ENCODE measurements at regions not wholly inside any gene's neighbourhood (a gene's known extent, or its start where the extent isn't known, plus 50 kb on each side); places are given as distances from the start of the nearest gene placed in this dataset.
A peak's percentile ranks its signal among the peaks of the same experiment; 100 is the strongest.
"Not testable (repeated sequence)": the region's sequence is repeated elsewhere in the genome, so short reads cannot be mapped to it uniquely, and the experiment has no call there.

DNA sequence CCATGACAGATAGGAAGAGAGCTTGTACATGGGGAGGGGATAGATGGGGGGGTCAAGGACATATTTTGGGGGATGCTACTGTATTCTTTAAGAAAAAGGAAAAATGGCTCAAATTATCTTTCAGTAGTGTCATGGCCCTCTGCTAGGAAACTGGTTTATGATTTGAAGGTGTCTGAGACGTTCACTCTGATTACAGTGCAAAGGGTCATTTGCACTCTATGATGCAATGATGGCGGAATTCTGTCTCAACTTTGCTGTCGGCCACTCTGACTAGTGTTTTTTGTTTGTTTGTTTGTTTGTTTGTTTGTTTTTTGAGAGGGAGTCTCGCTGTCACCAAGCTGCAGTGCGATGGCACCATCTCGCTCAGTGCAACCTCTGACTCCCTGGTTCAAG is 180.0 kb downstream of the SOX4 start:
- Mint-ChIP-seq H3K27me3 (no peaks in the 10 kb centered on the region), H3K27ac (no peak overlapping the region), H3K36me3 (no peaks in the 10 kb centered on the region), H3K4me1 (no peaks in the 10 kb centered on the region), H3K9me3 (peaks cover 0 to under 1% (median 0%) of the 10 kb centered on the region in 7 donors), H3K4me3 (no peak overlapping the region)
- no peak for ATAC-seq (ENCODE audit: low read depth in 2 of 2)
- DNase-seq, result no peak

GRCh38 chr6:21777846-21778245 is 184.3 kb downstream of the SOX4 start:
- Mint-ChIP-seq H3K9me3 (peaks cover 0 to 2% (median 0%) of the 10 kb centered on the region in 7 donors), H3K36me3 (no peaks in the 10 kb centered on the region), H3K4me3 (no peak overlapping the region), H3K4me1 (no peaks in the 10 kb centered on the region), H3K27ac (peak overlapping the region in 1 of 6 donors; percentile 6), H3K27me3 (no peaks in the 10 kb centered on the region)
- ATAC-seq (ENCODE audit: low read depth in 2 of 2) (no peak), DNase-seq (no peak)

DNA sequence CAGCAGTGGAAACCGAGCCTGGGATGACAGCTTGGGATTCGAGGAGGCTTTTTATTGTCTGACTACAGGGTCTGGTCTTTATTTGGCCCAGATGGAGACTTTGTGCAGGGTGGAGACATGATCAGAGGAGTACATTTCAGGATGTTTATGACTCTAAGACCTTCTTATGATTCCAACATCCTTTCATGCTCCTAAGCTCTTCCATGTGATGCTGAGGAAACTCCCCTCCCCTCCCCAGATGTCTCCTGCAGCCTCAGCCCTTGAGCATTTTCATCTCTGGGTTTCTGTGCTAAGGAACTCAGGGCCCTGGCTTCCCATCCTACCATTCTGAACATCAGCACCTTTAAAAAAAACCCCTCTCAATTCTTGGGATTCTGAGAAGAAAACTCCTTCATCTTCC is 186.6 kb downstream of the SOX4 start:
- ATAC-seq (ENCODE audit: low read depth in 2 of 2) (no peak), DNase-seq (no peak)
- Mint-ChIP-seq H3K4me1 (no peaks in the 10 kb centered on the region), H3K27ac (peak overlapping the region in 1 of 6 donors; percentile 47), H3K4me3 (no peak overlapping the region), H3K9me3 (peaks cover 0 to 2% (median 0%) of the 10 kb centered on the region in 7 donors), H3K36me3 (no peaks in the 10 kb centered on the region), H3K27me3 (no peaks in the 10 kb centered on the region)

GRCh38 chr6:21780679-21781078 is 187.1 kb downstream of the SOX4 start:
- H3K9me3 Mint-ChIP-seq, result peaks cover 0 to 2% (median 0%) of the 10 kb centered on the region in 7 donors
- no peak overlapping the region for H3K27ac Mint-ChIP-seq
- no peak overlapping the region for H3K4me3 Mint-ChIP-seq
- DNase-seq (no peak), ATAC-seq (ENCODE audit: low read depth in 2 of 2) (no peak)
- no peaks in the 10 kb centered on the region for H3K4me1 Mint-ChIP-seq
- no peaks in the 10 kb centered on the region for H3K36me3 Mint-ChIP-seq
- H3K27me3 Mint-ChIP-seq, result no peaks in the 10 kb centered on the region

DNA sequence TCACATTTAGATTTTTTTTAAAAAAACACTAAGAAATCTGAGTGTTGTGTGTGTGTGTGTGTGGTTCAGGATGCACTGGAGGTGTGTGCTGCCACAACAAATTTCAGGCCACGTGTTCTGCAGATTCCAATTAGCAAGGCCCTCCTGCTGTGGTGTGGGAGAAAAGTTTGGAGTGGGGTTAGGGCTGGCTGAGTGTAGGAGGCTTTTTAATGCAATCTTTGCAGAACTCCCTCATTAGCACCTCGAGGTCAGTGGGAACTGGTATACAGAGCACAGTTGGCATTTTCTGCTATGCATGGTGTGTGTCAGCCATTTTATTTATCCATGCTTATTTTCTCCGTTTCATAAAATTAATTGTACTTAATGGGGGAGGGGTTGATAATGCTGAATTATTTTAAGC is 187.6 kb downstream of the SOX4 start:
- H3K4me1 Mint-ChIP-seq, result no peaks in the 10 kb centered on the region
- DNase-seq (no peak), ATAC-seq (ENCODE audit: low read depth in 2 of 2) (no peak)
- no peaks in the 10 kb centered on the region for H3K36me3 Mint-ChIP-seq
- H3K9me3 Mint-ChIP-seq, result peaks cover 0 to 2% (median 0%) of the 10 kb centered on the region in 7 donors
- H3K4me3 Mint-ChIP-seq, result no peak overlapping the region
- H3K27me3 Mint-ChIP-seq, result no peaks in the 10 kb centered on the region
- no peak overlapping the region for H3K27ac Mint-ChIP-seq

DNA sequence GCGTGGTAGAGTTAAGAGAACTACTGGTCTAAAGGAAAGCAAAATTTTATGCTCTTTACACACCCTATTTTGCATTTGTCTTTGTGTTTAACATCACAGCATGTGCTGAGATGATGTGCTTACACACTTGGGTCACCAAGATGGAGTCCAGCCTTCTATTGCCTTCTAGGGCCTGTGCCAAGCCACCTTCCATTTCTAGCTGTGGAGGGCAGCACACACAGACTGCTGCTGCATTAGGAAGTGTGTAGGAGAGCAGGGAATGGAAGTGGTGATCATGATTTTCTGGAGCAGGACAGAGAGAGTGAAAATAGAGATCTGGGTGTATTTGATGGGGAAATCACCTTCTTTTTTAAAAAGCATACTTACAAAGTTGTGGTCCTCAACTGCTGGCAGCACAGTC is 191.6 kb downstream of the SOX4 start:
- Mint-ChIP-seq H3K27ac (no peak overlapping the region), H3K4me3 (no peak overlapping the region), H3K4me1 (no peaks in the 10 kb centered on the region), H3K9me3 (no peaks in the 10 kb centered on the region), H3K36me3 (no peaks in the 10 kb centered on the region), H3K27me3 (no peaks in the 10 kb centered on the region)
- ATAC-seq (ENCODE audit: low read depth in 2 of 2) (no peak), DNase-seq (no peak)

GRCh38 chr6:21791056-21791455 is 197.5 kb downstream of the SOX4 start:
- H3K4me1 Mint-ChIP-seq, result no peaks in the 10 kb centered on the region
- DNase-seq (no peak), ATAC-seq (ENCODE audit: low read depth in 2 of 2) (no peak)
- H3K9me3 Mint-ChIP-seq, result no peaks in the 10 kb centered on the region
- no peaks in the 10 kb centered on the region for H3K36me3 Mint-ChIP-seq
- H3K27me3 Mint-ChIP-seq, result no peaks in the 10 kb centered on the region
- H3K4me3 Mint-ChIP-seq, result no peak overlapping the region
- no peak overlapping the region for H3K27ac Mint-ChIP-seq

- no peak for DNase-seq
- Mint-ChIP-seq H3K27ac (no peak overlapping the region), H3K27me3 (no peaks in the 10 kb centered on the region), H3K4me3 (no peak overlapping the region), H3K9me3 (no peaks in the 10 kb centered on the region), H3K36me3 (no peaks in the 10 kb centered on the region), H3K4me1 (no peaks in the 10 kb centered on the region)
- ATAC-seq (ENCODE audit: low read depth in 2 of 2), result no peak
Observed at GRCh38 chr6:21791581-21791980, 198.0 kb downstream of the SOX4 start.

DNA sequence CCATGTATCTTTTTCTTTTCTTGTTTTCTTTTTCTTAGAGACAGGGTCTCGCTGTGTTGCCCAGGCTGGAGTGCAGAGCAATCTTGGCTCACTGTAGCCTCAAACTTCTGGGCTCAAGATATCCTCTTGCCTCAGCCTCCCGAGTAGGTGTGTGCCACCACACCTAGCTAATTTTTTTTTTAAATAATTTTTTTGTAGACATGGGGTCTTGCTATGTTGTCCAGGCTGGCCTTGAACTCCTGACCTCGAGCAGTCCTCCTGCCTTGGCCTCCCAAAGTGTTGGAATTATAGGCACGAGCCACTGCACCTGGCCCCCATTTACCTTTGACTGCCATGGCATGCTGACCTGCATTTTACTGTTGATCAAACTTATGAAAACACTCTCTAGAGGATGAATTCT is 198.6 kb downstream of the SOX4 start:
- peak overlapping the region in 1 of 6 donors; percentile 44 for H3K27ac Mint-ChIP-seq
- no peaks in the 10 kb centered on the region for H3K4me1 Mint-ChIP-seq
- ATAC-seq (ENCODE audit: low read depth in 2 of 2), result no peak

DNA sequence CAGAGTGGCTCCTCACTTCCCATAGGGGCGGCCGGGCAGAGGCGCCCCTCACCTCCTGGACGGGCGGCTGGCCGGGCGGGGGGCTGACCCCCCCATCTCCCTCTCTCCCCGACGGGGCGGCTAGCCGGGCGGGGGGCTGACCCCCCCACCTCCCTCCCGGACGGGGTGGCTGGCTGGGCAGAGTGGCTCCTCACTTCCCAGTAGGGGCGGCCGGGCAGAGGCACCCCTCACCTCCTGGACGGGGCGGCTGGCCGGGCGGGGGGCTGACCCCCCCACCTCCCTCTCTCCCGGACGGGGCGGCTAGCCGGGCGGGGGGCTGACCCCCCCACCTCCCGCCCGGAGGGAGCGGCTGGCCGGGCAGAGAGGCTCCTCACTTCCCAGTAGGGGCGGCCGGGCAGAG is 203.4 kb downstream of the SOX4 start:
- not testable (repeated sequence) for DNase-seq; ATAC-seq (ENCODE audit: low read depth in 2 of 2); H3K27me3 Mint-ChIP-seq; H3K4me1 Mint-ChIP-seq; H3K36me3 Mint-ChIP-seq; H3K27ac Mint-ChIP-seq; H3K4me3 Mint-ChIP-seq; H3K9me3 Mint-ChIP-seq

More for the DNA sequence above, 198.6 kb downstream of the SOX4 start:
- Mint-ChIP-seq H3K9me3 (no peaks in the 10 kb centered on the region), H3K4me3 (no peak overlapping the region), H3K36me3 (no peaks in the 10 kb centered on the region), H3K27me3 (no peaks in the 10 kb centered on the region)
- no peak for DNase-seq

DNA sequence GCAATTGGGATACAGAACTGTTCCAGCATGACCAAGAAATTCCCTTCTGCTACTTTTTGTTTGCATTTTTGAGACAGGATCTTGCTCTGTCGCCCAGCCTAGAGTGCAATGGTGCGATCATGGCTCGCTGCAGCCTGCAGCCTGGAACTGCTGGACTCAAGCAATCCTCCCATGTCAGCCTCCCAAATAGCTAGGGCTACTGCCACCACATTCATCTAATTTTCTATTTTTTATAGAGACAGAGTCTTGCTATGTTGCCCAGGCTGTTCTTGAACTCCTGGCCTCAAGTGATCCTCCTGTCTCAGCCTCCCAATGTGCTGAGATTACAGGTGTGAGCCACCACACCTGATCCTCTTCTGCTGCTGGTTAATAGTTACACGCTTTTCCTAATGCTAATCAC is 204.9 kb downstream of the SOX4 start:
- Mint-ChIP-seq H3K27me3 (no peaks in the 10 kb centered on the region), H3K4me1 (no peaks in the 10 kb centered on the region), H3K36me3 (no peaks in the 10 kb centered on the region), H3K9me3 (peaks cover 0 to 9% (median 5%) of the 10 kb centered on the region in 7 donors), H3K27ac (no peak overlapping the region), H3K4me3 (no peak overlapping the region)
- DNase-seq, result no peak
- no peak for ATAC-seq (ENCODE audit: low read depth in 2 of 2)

DNA sequence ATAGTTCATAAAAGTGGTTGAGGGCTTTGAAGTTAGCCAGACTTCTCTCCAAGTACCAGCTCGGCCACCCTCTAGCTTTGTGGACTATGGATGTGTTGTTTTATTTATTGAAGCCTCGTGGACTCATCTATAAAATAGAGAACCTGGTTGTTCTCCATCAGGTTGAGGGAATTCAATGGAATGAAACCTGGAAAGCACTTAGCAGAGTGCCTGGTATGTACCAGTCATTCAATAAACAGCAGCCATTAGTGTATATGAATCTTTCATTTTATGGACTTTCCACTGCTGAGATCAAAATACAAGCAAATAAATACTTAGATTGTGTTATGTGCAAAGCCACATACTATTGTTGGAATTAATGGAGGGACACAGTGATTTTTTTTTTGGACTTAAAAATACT is 206.8 kb downstream of the SOX4 start:
- H3K27me3 Mint-ChIP-seq, result no peaks in the 10 kb centered on the region
- ATAC-seq (ENCODE audit: low read depth in 2 of 2) (no peak), DNase-seq (no peak)
- H3K9me3 Mint-ChIP-seq, result peaks cover 0 to 9% (median 5%) of the 10 kb centered on the region in 7 donors
- H3K4me3 Mint-ChIP-seq, result no peak overlapping the region
- H3K36me3 Mint-ChIP-seq, result no peaks in the 10 kb centered on the region
- no peaks in the 10 kb centered on the region for H3K4me1 Mint-ChIP-seq
- H3K27ac Mint-ChIP-seq, result no peak overlapping the region

DNA sequence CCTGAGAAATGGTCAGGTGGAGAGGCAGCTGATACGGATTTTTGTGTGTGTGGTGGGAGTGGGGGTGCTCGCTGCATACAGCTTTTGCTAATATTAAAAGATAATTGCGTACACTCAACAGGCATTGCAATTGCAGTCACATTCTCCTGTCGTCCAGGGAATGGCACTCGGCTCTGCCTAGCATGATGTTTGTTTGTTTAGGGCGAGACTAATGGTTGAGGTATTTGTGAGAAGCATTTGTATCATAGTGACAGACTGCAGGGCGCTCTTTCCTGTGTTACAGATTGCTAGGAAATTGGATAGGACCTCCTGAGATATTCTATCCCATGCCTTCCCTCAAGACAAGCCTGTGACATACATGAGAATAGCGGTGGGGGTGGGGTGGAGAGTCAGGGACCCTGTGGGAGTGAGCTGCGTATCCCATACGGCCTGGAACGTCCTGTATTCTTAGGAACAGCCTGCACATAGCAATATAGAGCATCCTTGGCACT is 207.4 kb downstream of the SOX4 start:
- Mint-ChIP-seq H3K4me3 (no peak overlapping the region), H3K36me3 (no peaks in the 10 kb centered on the region), H3K9me3 (peaks cover 0 to 9% (median 5%) of the 10 kb centered on the region in 7 donors), H3K4me1 (no peaks in the 10 kb centered on the region), H3K27ac (no peak overlapping the region), H3K27me3 (no peaks in the 10 kb centered on the region)
- DNase-seq (no peak), ATAC-seq (ENCODE audit: low read depth in 2 of 2) (no peak)

DNA sequence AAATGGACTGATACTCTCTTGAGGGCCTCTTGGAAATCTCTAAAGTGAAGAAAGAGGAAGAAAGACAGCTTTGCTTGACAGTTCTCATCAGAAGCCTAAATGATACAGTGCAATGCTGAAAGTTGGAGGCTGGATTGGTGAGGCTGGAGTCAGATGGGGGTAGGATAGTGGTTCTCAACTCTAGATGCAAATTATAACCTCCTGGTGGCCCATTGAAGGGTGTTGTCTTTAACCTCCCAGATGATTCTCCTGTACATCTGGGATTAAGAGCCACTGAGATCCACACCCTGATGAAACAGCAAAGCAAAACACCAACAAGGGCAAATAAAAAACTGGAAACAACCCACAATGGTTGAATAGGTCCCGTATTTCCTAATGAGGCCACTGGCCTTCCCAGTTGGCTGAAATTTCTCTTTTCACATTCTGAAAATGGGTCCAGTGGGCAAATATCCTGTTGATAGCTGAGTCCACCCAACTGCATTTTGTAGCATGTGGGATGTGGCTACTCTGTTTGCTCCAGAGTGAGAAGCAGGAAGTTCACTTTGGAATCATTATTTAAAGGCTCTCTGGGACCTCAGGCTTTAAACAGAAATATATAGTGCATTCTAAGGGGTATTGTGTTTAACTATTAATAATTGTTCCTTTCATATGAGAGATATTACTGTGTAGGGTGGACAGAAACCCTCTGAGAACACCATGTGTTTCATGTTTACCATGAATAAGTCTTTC is 208.1 kb downstream of the SOX4 start:
- Mint-ChIP-seq H3K4me3 (no peak overlapping the region), H3K27me3 (no peaks in the 10 kb centered on the region), H3K4me1 (no peaks in the 10 kb centered on the region), H3K9me3 (peaks cover 0 to 9% (median 5%) of the 10 kb centered on the region in 7 donors), H3K36me3 (no peaks in the 10 kb centered on the region), H3K27ac (no peak overlapping the region)
- DNase-seq (no peak), ATAC-seq (ENCODE audit: low read depth in 2 of 2) (no peak)
